Esophagus squamous epithelium (tissue), 5 donors: ENCODE measurements at regions not wholly inside any gene's neighbourhood (a gene's known extent, or its start where the extent isn't known, plus 50 kb on each side); places are given as distances from the start of the nearest gene placed in this dataset.

Experiments used
- DNase-seq: peaks from one replicate; lab custom pipeline; 2025; lab: John Stamatoyannopoulos, UW
- H3K27ac ChIP-seq, 4 donors: fragments of 200-600 bp; sonication (generic); one replicate each; pipeline ENCODE4 v1.5.1; 2016 to 2019; ENCODE audit warnings: mild to moderate bottlenecking in 1 of 4
- H3K27me3 ChIP-seq, 4 donors: fragments of 200-600 bp; sonication (generic); 1 replicate in 3 of 4; 2 replicates in 1 of 4; pipeline versions ENCODE4 v1.5.1 to v1.6.0; 2017 to 2021; ENCODE audit warnings: antibody characterized with exemption in 1 of 4
- H3K36me3 ChIP-seq, 3 donors: fragments of 200-600 bp; sonication (generic); one replicate each; pipeline ENCODE4 v1.5.1; 2016 to 2019
- H3K4me1 ChIP-seq, 3 donors: fragments of 200-600 bp; sonication (generic); one replicate each; pipeline ENCODE4 v1.5.1; 2017 to 2019
- H3K4me3 ChIP-seq, 4 donors: fragments of 200-600 bp; sonication (generic); 1 replicate in 3 of 4; 2 replicates in 1 of 4; pipeline ENCODE4 v1.5.1; 2016 to 2019; ENCODE audit warnings: mild to moderate bottlenecking in 2 of 4, moderate library complexity in 1 of 4
- H3K9me3 ChIP-seq, 3 donors: fragments of 200-600 bp; sonication (generic); one replicate each; pipeline ENCODE4 v1.5.1; 2016 to 2019
- CTCF ChIP-seq, 6 experiments: fragments of 450-650 bp in 4 of 6; fragments of 200-600 bp in 2 of 6; sonication (generic) in 2 of 6; IDR thresholded peaks; one replicate each; pipeline ENCODE4 v1.5.1; 2016 to 2019; ENCODE audit warnings: antibody characterized with exemption in 6 of 6, mild to moderate bottlenecking in 4 of 6, moderate library complexity in 4 of 6
- POLR2A ChIP-seq, 4 donors: fragments of 450-650 bp; IDR thresholded peaks; one replicate each; pipeline ENCODE4 v1.6.1; 2017; ENCODE audit warnings: antibody characterized with exemption in 4 of 4, mild to moderate bottlenecking in 4 of 4, moderate library complexity in 3 of 4
- WGBS, 2 donors: methylation state at CpG; one replicate each; pipeline ENCODE4 v1.1.5; 2018; 5-methylcytosine and 5-hydroxymethylcytosine counted together
- intact Hi-C: fragments of 100-400 bp; cut with DNase I; formaldehyde crosslinking; loops from one replicate; pipeline ENCODE4 v1.15.0; 2022
- donor health status: DM: yes; HTN: yes; CAD: no.

DNA sequence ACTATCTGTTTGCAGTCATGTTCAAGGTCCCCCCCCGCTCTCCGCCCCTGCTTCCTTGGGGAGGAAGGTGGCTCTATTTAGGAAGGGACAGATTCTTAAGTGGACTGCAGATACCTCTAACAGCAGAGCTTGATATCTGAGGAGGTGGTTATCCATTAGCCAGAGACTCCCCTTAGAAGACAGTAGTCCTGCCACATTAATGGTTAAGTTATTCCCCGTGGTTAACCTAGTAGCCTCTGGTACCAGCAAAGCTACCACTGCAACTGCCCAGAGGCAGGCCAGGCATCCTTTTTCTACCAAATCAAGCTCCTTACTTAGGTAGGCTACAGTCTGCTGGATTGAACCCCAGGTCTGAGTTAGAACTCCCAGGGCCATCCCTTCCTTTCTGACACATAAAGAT is 162.1 kb upstream of the AVPR1A start:
- H3K36me3 ChIP-seq = no peaks in the 10 kb centered on the region
- intact Hi-C loops = no loop called here

DNA sequence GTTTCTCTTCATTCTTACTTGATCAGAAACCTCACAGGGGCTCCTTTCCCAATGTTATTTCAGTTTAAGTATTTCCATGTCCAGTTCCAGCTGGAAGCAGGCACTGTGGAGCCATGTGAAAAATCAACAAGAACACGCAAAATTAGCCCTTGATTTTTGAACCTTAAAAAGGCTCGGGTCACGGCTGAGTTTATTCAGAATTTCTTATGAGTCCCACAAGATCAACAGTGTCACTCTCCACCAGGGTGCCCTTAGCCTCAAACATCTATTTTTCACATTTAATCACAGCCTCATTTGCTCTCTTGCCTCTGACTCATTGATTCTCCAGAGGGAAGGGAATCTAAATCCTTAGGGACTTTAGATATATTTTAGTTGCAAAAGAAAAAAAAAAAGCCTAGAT is 157.7 kb upstream of the AVPR1A start:
- Histone ChIP-seq H3K27me3 (no peaks in the 10 kb centered on the region), H3K9me3 (peaks cover 0 to 8% (median 4%) of the 10 kb centered on the region in 3 donors), H3K36me3 (no peaks in the 10 kb centered on the region), H3K4me3 (no peak overlapping the region), H3K4me1 (peaks cover 0 to 3% (median 0%) of the 10 kb centered on the region in 3 donors), H3K27ac (peak overlapping the region in 1 of 4 donors; percentile 7)
- 44 to 52% methylated on average over 3 of the region's 3 CpGs for WGBS, 2 donors
- no peak for TF ChIP-seq POLR2A (IDR thresholded peaks at IDR 0.05)
- TF ChIP-seq CTCF (IDR thresholded peaks at IDR 0.05) = no peak
- DNase-seq = no peak
- intact Hi-C loops = no loop called here

More for the DNA sequence above, 162.1 kb upstream of the AVPR1A start:
- 80 to 100% methylated on average over 1 to 3 of the region's 3 CpGs for WGBS, 2 donors
- Histone ChIP-seq H3K9me3 (peaks cover 0 to 8% (median 5%) of the 10 kb centered on the region in 3 donors), H3K4me3 (no peak overlapping the region), H3K27me3 (no peaks in the 10 kb centered on the region), H3K27ac (no peak overlapping the region), H3K4me1 (no peaks in the 10 kb centered on the region)
- no peak for DNase-seq
- TF ChIP-seq POLR2A (IDR thresholded peaks at IDR 0.05) (no peak), CTCF (IDR thresholded peaks at IDR 0.05) (no peak)

- Histone ChIP-seq H3K4me1 (peaks cover 0 to 3% (median 0%) of the 10 kb centered on the region in 3 donors), H3K36me3 (no peaks in the 10 kb centered on the region), H3K27me3 (no peaks in the 10 kb centered on the region), H3K9me3 (peaks cover 0 to 8% (median 4%) of the 10 kb centered on the region in 3 donors), H3K27ac (peak overlapping the region in 1 of 4 donors; percentile 7), H3K4me3 (no peak overlapping the region)
- intact Hi-C loops = no loop called here
- WGBS, 2 donors = 75 to 85% methylated on average over 8 of the region's 8 CpGs
- DNase-seq = no peak
- TF ChIP-seq POLR2A (IDR thresholded peaks at IDR 0.05) (no peak), CTCF (IDR thresholded peaks at IDR 0.05) (no peak)
These were observed 156.8 kb upstream of the AVPR1A start for GRCh38 chr12:63307849-63308248.

- intact Hi-C loops = no loop called here
- TF ChIP-seq POLR2A (IDR thresholded peaks at IDR 0.05) = no peak
- Histone ChIP-seq H3K4me3 (no peak overlapping the region), H3K27ac (peak overlapping the region in 1 of 4 donors; percentile 26), H3K36me3 (no peaks in the 10 kb centered on the region), H3K4me1 (peaks cover 0 to 3% (median 0%) of the 10 kb centered on the region in 3 donors), H3K9me3 (peaks cover 0 to 8% (median 4%) of the 10 kb centered on the region in 3 donors), H3K27me3 (no peaks in the 10 kb centered on the region)
- DNase-seq = no peak
- WGBS, 2 donors = 73 to 84% methylated on average over 14 of the region's 14 CpGs
These were observed 155.2 kb upstream of the AVPR1A start for GRCh38 chr12:63305901-63306875.

- intact Hi-C loops = no loop called here
- no peak overlapping the region for H3K27ac ChIP-seq
- H3K4me3 ChIP-seq = no peak overlapping the region
- no peaks in the 10 kb centered on the region for H3K27me3 ChIP-seq
- 68 to 85% methylated on average over 5 of the region's 5 CpGs for WGBS, 2 donors
- peaks cover 0 to 3% (median 0%) of the 10 kb centered on the region in 3 donors for H3K4me1 ChIP-seq
- TF ChIP-seq CTCF (IDR thresholded peaks at IDR 0.05) (no peak), POLR2A (IDR thresholded peaks at IDR 0.05) (no peak)
- DNase-seq = no peak
- no peaks in the 10 kb centered on the region for H3K36me3 ChIP-seq
- peaks cover 0 to 1% (median 0%) of the 10 kb centered on the region in 3 donors for H3K9me3 ChIP-seq
These were observed 153.9 kb upstream of the AVPR1A start for GRCh38 chr12:63304887-63305316.
